GM23248 (cell line): ENCODE measurements at regions not wholly inside any gene's neighbourhood (a gene's known extent, or its start where the extent isn't known, plus 50 kb on each side); places are given as distances from the start of the nearest gene placed in this dataset.

Experiments used
- EZH2 ChIP-seq: fragments of 200-600 bp; sonication (generic); IDR thresholded peaks from 2 replicates; pipeline ENCODE4 v1.6.1; 2018; ENCODE audit warnings: antibody characterized with exemption, mild to moderate bottlenecking; ENCODE audit not compliant: insufficient read depth, poor library complexity, severe bottlenecking
- EZH2phosphoT487 ChIP-seq: fragments of 200-600 bp; sonication (generic); IDR thresholded peaks from 2 replicates; pipeline ENCODE4 v1.6.1; 2018; ENCODE audit warnings: antibody characterized with exemption, moderate library complexity, mild to moderate bottlenecking, low read depth; ENCODE audit not compliant: insufficient read depth

DNA sequence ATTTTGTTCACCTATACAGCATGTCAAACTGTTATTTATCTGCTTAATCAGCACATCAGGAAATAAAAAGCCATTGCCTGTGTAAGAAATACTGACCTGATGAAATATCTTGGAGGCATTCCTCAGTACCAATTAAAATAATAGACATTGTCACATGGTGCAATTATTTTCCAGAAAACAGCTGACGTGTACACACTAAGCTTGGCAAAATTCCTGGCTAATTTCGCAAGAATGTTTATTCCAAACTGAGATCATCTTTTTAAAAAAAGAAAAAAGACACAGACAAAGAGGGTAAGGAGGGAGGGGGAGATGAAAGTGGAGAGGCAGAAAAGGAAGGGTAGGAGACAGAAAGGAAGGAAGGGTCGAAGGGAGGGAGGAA, 61.9 kb upstream of the NFKB1 start:
- TF ChIP-seq EZH2: no peak
- TF ChIP-seq EZH2phosphoT487: no peak
